ENCODE measurements at regions not wholly inside any gene's neighbourhood (a gene's known extent, or its start where the extent isn't known, plus 50 kb on each side); places are given as distances from the start of the nearest gene placed in this dataset.

DNA sequence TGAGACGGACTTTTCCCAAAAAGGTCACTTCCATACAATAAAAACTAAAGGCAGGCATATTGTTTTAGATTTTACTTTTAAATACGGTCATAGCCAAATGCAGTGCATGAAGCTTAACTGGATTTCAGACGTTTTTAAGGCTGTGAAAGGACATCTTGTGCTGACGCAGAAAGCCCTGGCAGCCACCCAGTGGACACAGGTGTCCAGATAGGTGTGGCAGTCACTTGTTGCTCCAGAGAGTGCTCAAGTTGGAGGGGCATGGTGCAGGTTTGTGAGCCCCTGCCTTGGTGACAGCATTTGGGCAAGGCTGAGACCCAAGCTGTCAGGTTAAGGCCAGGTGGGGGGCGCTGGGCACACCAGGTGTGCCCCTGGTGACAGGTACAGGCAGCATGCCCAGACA, 135.8 kb upstream of the TBL1X start:
- TF ChIP-seq, protein P1, sequence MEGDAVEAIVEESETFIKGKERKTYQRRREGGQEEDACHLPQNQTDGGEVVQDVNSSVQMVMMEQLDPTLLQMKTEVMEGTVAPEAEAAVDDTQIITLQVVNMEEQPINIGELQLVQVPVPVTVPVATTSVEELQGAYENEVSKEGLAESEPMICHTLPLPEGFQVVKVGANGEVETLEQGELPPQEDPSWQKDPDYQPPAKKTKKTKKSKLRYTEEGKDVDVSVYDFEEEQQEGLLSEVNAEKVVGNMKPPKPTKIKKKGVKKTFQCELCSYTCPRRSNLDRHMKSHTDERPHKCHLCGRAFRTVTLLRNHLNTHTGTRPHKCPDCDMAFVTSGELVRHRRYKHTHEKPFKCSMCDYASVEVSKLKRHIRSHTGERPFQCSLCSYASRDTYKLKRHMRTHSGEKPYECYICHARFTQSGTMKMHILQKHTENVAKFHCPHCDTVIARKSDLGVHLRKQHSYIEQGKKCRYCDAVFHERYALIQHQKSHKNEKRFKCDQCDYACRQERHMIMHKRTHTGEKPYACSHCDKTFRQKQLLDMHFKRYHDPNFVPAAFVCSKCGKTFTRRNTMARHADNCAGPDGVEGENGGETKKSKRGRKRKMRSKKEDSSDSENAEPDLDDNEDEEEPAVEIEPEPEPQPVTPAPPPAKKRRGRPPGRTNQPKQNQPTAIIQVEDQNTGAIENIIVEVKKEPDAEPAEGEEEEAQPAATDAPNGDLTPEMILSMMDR (IDR thresholded peaks at IDR 0.05 in 4 of 5, conservative IDR thresholded peaks at IDR 0.05 in 1 of 5) = no peak
- TF ChIP-seq POLR2A (IDR thresholded peaks at IDR 0.05) = no peak

Measured in gastrocnemius medialis (tissue), 4 donors.